H7 (cell line): ENCODE measurements at regions not wholly inside any gene's neighbourhood (a gene's known extent, or its start where the extent isn't known, plus 50 kb on each side); places are given as distances from the start of the nearest gene placed in this dataset.
A peak's percentile ranks its signal among the peaks of the same experiment; 100 is the strongest.

Source experiments
- DNase-seq: peaks from one replicate; pipeline ENCODE4 v3.0.0; 2012
- H3K27me3 ChIP-seq: 2 replicates; pipeline ENCODE4 v1.6.0; 2011; ENCODE audit warnings: mild to moderate bottlenecking, low read length; ENCODE audit not compliant: control insufficient read depth, insufficient read depth
- H3K36me3 ChIP-seq: replicated peaks from 2 replicates; pipeline ENCODE4 v1.5.1; 2011; ENCODE audit warnings: low read length; ENCODE audit not compliant: control insufficient read depth, insufficient read depth
- H3K4me3 ChIP-seq: 2 replicates; pipeline ENCODE4 v1.5.1; 2011; ENCODE audit warnings: low read depth, mild to moderate bottlenecking, control low read depth, low read length, moderate library complexity; ENCODE audit not compliant: insufficient read depth

- no peak for DNase-seq
- no peak overlapping the region for H3K4me3 ChIP-seq
- no peaks in the 10 kb centered on the region for H3K27me3 ChIP-seq
- H3K36me3 ChIP-seq = no peaks in the 10 kb centered on the region
These were observed 936.1 kb downstream of the SUCLG1 start for GRCh38 chr2:83522891-83523493.

GRCh38 chr2:83517727-83518368, 941.2 kb downstream of the SUCLG1 start:
- no peak overlapping the region for H3K4me3 ChIP-seq
- no peak for DNase-seq
- H3K27me3 ChIP-seq = no peaks in the 10 kb centered on the region
- H3K36me3 ChIP-seq = no peaks in the 10 kb centered on the region

- no peaks in the 10 kb centered on the region for H3K36me3 ChIP-seq
- no peak overlapping the region for H3K4me3 ChIP-seq
- peak; percentile 46 for DNase-seq
- H3K27me3 ChIP-seq = no peaks in the 10 kb centered on the region
These were observed 942.6 kb downstream of the SUCLG1 start for GRCh38 chr2:83516503-83516902.

GRCh38 chr2:83487451-83487850, 971.6 kb downstream of the SUCLG1 start:
- no peak overlapping the region for H3K4me3 ChIP-seq
- no peak for DNase-seq
- H3K27me3 ChIP-seq = no peaks in the 10 kb centered on the region
- no peaks in the 10 kb centered on the region for H3K36me3 ChIP-seq

- DNase-seq = no peak
- Histone ChIP-seq H3K27me3 (no peaks in the 10 kb centered on the region), H3K4me3 (no peak overlapping the region), H3K36me3 (no peaks in the 10 kb centered on the region)
These were observed 977.6 kb downstream of the SUCLG1 start for GRCh38 chr2:83481436-83481835.

GRCh38 chr2:83478037-83478436, 981.0 kb downstream of the SUCLG1 start:
- DNase-seq = no peak
- H3K4me3 ChIP-seq = no peak overlapping the region
- H3K27me3 ChIP-seq = no peaks in the 10 kb centered on the region
- H3K36me3 ChIP-seq = no peaks in the 10 kb centered on the region

GRCh38 chr2:83475371-83475770, 983.7 kb downstream of the SUCLG1 start:
- Histone ChIP-seq H3K27me3 (no peaks in the 10 kb centered on the region), H3K36me3 (no peaks in the 10 kb centered on the region), H3K4me3 (no peak overlapping the region)
- no peak for DNase-seq

GRCh38 chr2:83471655-83472054, 987.4 kb downstream of the SUCLG1 start:
- Histone ChIP-seq H3K4me3 (no peak overlapping the region), H3K27me3 (no peaks in the 10 kb centered on the region), H3K36me3 (no peaks in the 10 kb centered on the region)
- DNase-seq = no peak

GRCh38 chr2:83470928-83471327, 988.2 kb downstream of the SUCLG1 start:
- no peaks in the 10 kb centered on the region for H3K27me3 ChIP-seq
- H3K4me3 ChIP-seq = no peak overlapping the region
- no peaks in the 10 kb centered on the region for H3K36me3 ChIP-seq
- DNase-seq = no peak

- H3K4me3 ChIP-seq = no peak overlapping the region
- no peak for DNase-seq
- H3K36me3 ChIP-seq = no peaks in the 10 kb centered on the region
- no peaks in the 10 kb centered on the region for H3K27me3 ChIP-seq
These were observed 994.6 kb downstream of the SUCLG1 start for GRCh38 chr2:83464444-83464843.

- H3K27me3 ChIP-seq = no peaks in the 10 kb centered on the region
- DNase-seq = no peak
- no peak overlapping the region for H3K4me3 ChIP-seq
- H3K36me3 ChIP-seq = no peaks in the 10 kb centered on the region
These were observed 996.2 kb downstream of the SUCLG1 start for GRCh38 chr2:83462881-83463280.

GRCh38 chr2:83461135-83461534, 997.9 kb downstream of the SUCLG1 start:
- Histone ChIP-seq H3K4me3 (no peak overlapping the region), H3K36me3 (no peaks in the 10 kb centered on the region), H3K27me3 (no peaks in the 10 kb centered on the region)
- no peak for DNase-seq

GRCh38 chr2:83459456-83459855, 999.6 kb downstream of the SUCLG1 start:
- Histone ChIP-seq H3K4me3 (no peak overlapping the region), H3K36me3 (no peaks in the 10 kb centered on the region), H3K27me3 (no peaks in the 10 kb centered on the region)
- DNase-seq = no peak

- Histone ChIP-seq H3K4me3 (no peak overlapping the region), H3K27me3 (no peaks in the 10 kb centered on the region), H3K36me3 (no peaks in the 10 kb centered on the region)
- no peak for DNase-seq
These were observed 1023.1 kb downstream of the SUCLG1 start for GRCh38 chr2:83435989-83436388.

GRCh38 chr2:83420993-83421392, 1038.1 kb downstream of the SUCLG1 start:
- no peaks in the 10 kb centered on the region for H3K36me3 ChIP-seq
- no peak overlapping the region for H3K4me3 ChIP-seq
- no peaks in the 10 kb centered on the region for H3K27me3 ChIP-seq
- no peak for DNase-seq
